GM21737 (cell line): ENCODE measurements at regions not wholly inside any gene's neighbourhood (a gene's known extent, or its start where the extent isn't known, plus 50 kb on each side); places are given as distances from the start of the nearest gene placed in this dataset.
"Not testable (repeated sequence)": the region's sequence is repeated elsewhere in the genome, so short reads cannot be mapped to it uniquely, and the experiment has no call there.

Source experiments
- ATAC-seq: cut with Tn5 transposase; IDR thresholded peaks from one replicate; pipeline ENCODE4 v1.9.1; 2021; ENCODE audit warnings: mild to moderate bottlenecking, moderate library complexity; ENCODE audit not compliant: unreplicated experiment

- no peak for ATAC-seq
Observed at GRCh38 chr3:193922034-193922774, 213.7 kb upstream of the HES1 start.

GRCh38 chr3:193923958-193924357 is 212.0 kb upstream of the HES1 start:
- not testable (repeated sequence) for ATAC-seq

GRCh38 chr3:193926071-193926470 is 209.9 kb upstream of the HES1 start:
- not testable (repeated sequence) for ATAC-seq

- not testable (repeated sequence) for ATAC-seq
Observed at GRCh38 chr3:193927413-193928206, 208.3 kb upstream of the HES1 start.

- ATAC-seq = no peak
Observed at GRCh38 chr3:193928354-193929209, 207.4 kb upstream of the HES1 start.

GRCh38 chr3:193929373-193929772 is 206.6 kb upstream of the HES1 start:
- no peak for ATAC-seq

GRCh38 chr3:193929921-193930646 is 205.9 kb upstream of the HES1 start:
- ATAC-seq = no peak

GRCh38 chr3:193932136-193932535 is 203.8 kb upstream of the HES1 start:
- ATAC-seq = no peak

- ATAC-seq = no peak
Observed at GRCh38 chr3:193932576-193932975, 203.4 kb upstream of the HES1 start.

GRCh38 chr3:193933451-193933850 is 202.5 kb upstream of the HES1 start:
- no peak for ATAC-seq

GRCh38 chr3:193935916-193936315 is 200.0 kb upstream of the HES1 start:
- no peak for ATAC-seq

GRCh38 chr3:193938613-193939012 is 197.3 kb upstream of the HES1 start:
- no peak for ATAC-seq

- ATAC-seq = no peak
Observed at GRCh38 chr3:193939527-193939926, 196.4 kb upstream of the HES1 start.

GRCh38 chr3:193940526-193940925 is 195.4 kb upstream of the HES1 start:
- no peak for ATAC-seq

- no peak for ATAC-seq
Observed at GRCh38 chr3:193941486-193941885, 194.5 kb upstream of the HES1 start.

- ATAC-seq = no peak
Observed at GRCh38 chr3:193942516-193943055, 193.4 kb upstream of the HES1 start.

GRCh38 chr3:193943200-193943599 is 192.7 kb upstream of the HES1 start:
- no peak for ATAC-seq

- no peak for ATAC-seq
Observed at GRCh38 chr3:193943851-193944517, 192.0 kb upstream of the HES1 start.

GRCh38 chr3:193944518-193944884 is 191.4 kb upstream of the HES1 start:
- ATAC-seq = no peak

GRCh38 chr3:193945143-193945542 is 190.8 kb upstream of the HES1 start:
- ATAC-seq = no peak
